GM12878 (cell line): ENCODE measurements at regions not wholly inside any gene's neighbourhood (a gene's known extent, or its start where the extent isn't known, plus 50 kb on each side); places are given as distances from the start of the nearest gene placed in this dataset.

Experiments used
- ATAC-seq: fragments of 200-7000 bp; cut with Tn5 transposase; 3 replicates; pipeline ENCODE4 v1.9.1; 2020; ENCODE audit warnings: mild to moderate bottlenecking, moderate library complexity
- BruUV-seq: library from RNA; stranded (reverse); fragments of 400-500 nt; replicated peaks from 2 replicates; lab custom pipeline; 2021; lab: Mats Ljungman, UMichigan
- CTCF ChIA-PET: fragments of 300-600 bp; sonication (Branson Sonifier 250); formaldehyde crosslinking; extraction: SDS; loops from one replicate; lab custom pipeline; 2021; ENCODE audit warnings: inconsistent platforms; lab: Yijun Ruan, JAX
- POLR2A ChIA-PET: fragments of 350-600 bp; formaldehyde crosslinking; extraction: SDS; loops from one replicate; lab custom pipeline; 2021; ENCODE audit warnings: inconsistent platforms; lab: Charles Lee
- RAD21 ChIA-PET: fragments of 300-600 bp; sonication (Branson Sonifier 250); formaldehyde crosslinking; loops from one replicate; lab custom pipeline; 2023; ENCODE audit warnings: antibody characterized with exemption; ENCODE audit not compliant: unreplicated experiment; lab: Charles Lee
- SMC1A ChIA-PET: fragments of 300-600 bp; sonication (Branson Sonifier 250); formaldehyde crosslinking; loops from one replicate; lab custom pipeline; 2023; ENCODE audit not compliant: unreplicated experiment, uncharacterized antibody; lab: Charles Lee
- DNase-seq: peaks from one replicate; pipeline ENCODE4 v3.0.0-alpha.2; 2011; ENCODE audit warnings: low read depth, low spot score
- FAIRE-seq: peaks from 3 replicates; lab custom pipeline; 2011; peaks lifted over from hg19 to GRCh38; lab: Jason Lieb, UNC
- H2AFZ ChIP-seq: 2 replicates; pipeline ENCODE4 v1.6.0; 2011; ENCODE audit warnings: low read depth, low read length, control low read depth; ENCODE audit not compliant: control insufficient read depth
- H3K27ac ChIP-seq: 2 replicates; pipeline ENCODE4 v1.5.1; 2011; ENCODE audit warnings: control low read depth; ENCODE audit not compliant: control insufficient read depth, insufficient read depth
- H3K27me3 ChIP-seq, 2 experiments: replicated peaks in 1 of 2; 2 replicates each; pipeline versions ENCODE4 v1.6.0 to v1.6.1; 2011; ENCODE audit warnings: low read length in 1 of 2; ENCODE audit not compliant: control insufficient read depth in 2 of 2, insufficient read depth in 2 of 2
- H3K36me3 ChIP-seq, 2 experiments: 2 replicates each; pipeline ENCODE4 v1.5.1; 2011; ENCODE audit warnings: low read length in 1 of 2; ENCODE audit not compliant: control insufficient read depth in 2 of 2, insufficient read depth in 2 of 2
- H3K4me1 ChIP-seq: 2 replicates; pipeline ENCODE4 v1.6.1; 2011; ENCODE audit warnings: mild to moderate bottlenecking, low read length, moderate library complexity, mixed read lengths; ENCODE audit not compliant: control insufficient read depth, insufficient read depth
- H3K4me2 ChIP-seq: 2 replicates; pipeline ENCODE4 v1.6.0; 2011; ENCODE audit warnings: control low read depth; ENCODE audit not compliant: control insufficient read depth, insufficient read depth
- H3K4me3 ChIP-seq: fragments of 200-600 bp; sonication (generic); 2 replicates; pipeline ENCODE4 v1.5.1; 2016
- H3K79me2 ChIP-seq: 2 replicates; pipeline ENCODE4 v1.6.0; 2011; ENCODE audit warnings: low read length; ENCODE audit not compliant: control insufficient read depth, insufficient read depth
- H3K9ac ChIP-seq: 2 replicates; pipeline ENCODE4 v1.8.0; 2011; ENCODE audit warnings: low read length, control low read depth, mixed read lengths; ENCODE audit not compliant: control insufficient read depth, insufficient read depth
- H3K9me3 ChIP-seq: replicated peaks from 3 replicates; pipeline ENCODE4 v1.5.1; 2011; ENCODE audit warnings: mild to moderate bottlenecking, low read length; ENCODE audit not compliant: control insufficient read depth, insufficient read depth
- H4K20me1 ChIP-seq: 2 replicates; pipeline ENCODE4 v1.6.0; 2011; ENCODE audit not compliant: control insufficient read depth, insufficient read depth
- BMI1 ChIP-seq: fragments of 450-650 bp; IDR thresholded peaks from 2 replicates; pipeline ENCODE4 v1.6.1; 2016; ENCODE audit warnings: mild to moderate bottlenecking, moderate library complexity, borderline replicate concordance
- CBFB ChIP-seq: IDR thresholded peaks from 2 replicates; pipeline ENCODE4 v1.6.1; 2016; ENCODE audit warnings: antibody characterized with exemption, low read depth
- CHD1 ChIP-seq: IDR thresholded peaks from 2 replicates; pipeline ENCODE4 v1.6.1; 2012; ENCODE audit warnings: low read depth, low read length, improper control_type of control experiment
- CHD2 ChIP-seq: IDR thresholded peaks from 2 replicates; pipeline ENCODE4 v1.6.1; 2011; ENCODE audit warnings: low read depth, low read length, improper control_type of control experiment, borderline replicate concordance
- DPF2 ChIP-seq: fragments of 450-650 bp; IDR thresholded peaks from 2 replicates; pipeline ENCODE4 v1.6.1; 2017; ENCODE audit warnings: mild to moderate bottlenecking
- GABPA ChIP-seq: IDR thresholded peaks from 2 replicates; pipeline ENCODE4 v1.6.1; 2014; ENCODE audit warnings: antibody characterized with exemption, low read depth, mild to moderate bottlenecking, inconsistent platforms
- IKZF2 ChIP-seq, 2 experiments: fragments of 450-650 bp; IDR thresholded peaks; 2 replicates each; pipeline ENCODE4 v1.6.1; 2017; ENCODE audit warnings: mild to moderate bottlenecking in 2 of 2, moderate library complexity in 2 of 2
- KAT2A ChIP-seq: conservative IDR thresholded peaks from 2 replicates; pipeline ENCODE4 v1.6.1; 2011; ENCODE audit warnings: low read depth, low read length; ENCODE audit not compliant: control insufficient read depth
- NR2C2 ChIP-seq: IDR thresholded peaks from 2 replicates; pipeline ENCODE4 v1.6.1; 2011; ENCODE audit warnings: borderline replicate concordance, low read depth; ENCODE audit not compliant: control insufficient read depth, insufficient read length
- RUNX3 ChIP-seq: IDR thresholded peaks from 2 replicates; pipeline ENCODE4 v1.6.1; 2012; ENCODE audit warnings: low read length, inconsistent platforms
- in situ Hi-C: fragments of 300-500 bp; cut with MboI; formaldehyde crosslinking; loops from 9 replicates; pipeline ENCODE4 v1.14.3; 2018; ENCODE audit warnings: mixed read lengths
- intact Hi-C: fragments of 100-400 bp; cut with micrococcal nuclease; formaldehyde crosslinking; loops from one replicate; pipeline ENCODE4 v1.14.2; 2022; ENCODE audit not compliant: unreplicated experiment
- TF ChIP-seq, protein P1 (sequence below): IDR thresholded peaks from 2 replicates; pipeline ENCODE4 v1.6.1; 2011; ENCODE audit warnings: borderline replicate concordance, low read depth, mild to moderate bottlenecking, moderate library complexity, mixed read lengths, low read length; ENCODE audit not compliant: insufficient read depth; ENCODE audit errors: extremely low read length
- TF ChIP-seq, protein P2 (sequence below): IDR thresholded peaks from 2 replicates; pipeline ENCODE4 v1.6.1; 2012; ENCODE audit warnings: low read length, inconsistent platforms
- TF ChIP-seq, protein P3 (sequence below): IDR thresholded peaks from 2 replicates; pipeline ENCODE4 v1.6.1; 2012; ENCODE audit warnings: low read depth, low read length, improper control_type of control experiment

DNA sequence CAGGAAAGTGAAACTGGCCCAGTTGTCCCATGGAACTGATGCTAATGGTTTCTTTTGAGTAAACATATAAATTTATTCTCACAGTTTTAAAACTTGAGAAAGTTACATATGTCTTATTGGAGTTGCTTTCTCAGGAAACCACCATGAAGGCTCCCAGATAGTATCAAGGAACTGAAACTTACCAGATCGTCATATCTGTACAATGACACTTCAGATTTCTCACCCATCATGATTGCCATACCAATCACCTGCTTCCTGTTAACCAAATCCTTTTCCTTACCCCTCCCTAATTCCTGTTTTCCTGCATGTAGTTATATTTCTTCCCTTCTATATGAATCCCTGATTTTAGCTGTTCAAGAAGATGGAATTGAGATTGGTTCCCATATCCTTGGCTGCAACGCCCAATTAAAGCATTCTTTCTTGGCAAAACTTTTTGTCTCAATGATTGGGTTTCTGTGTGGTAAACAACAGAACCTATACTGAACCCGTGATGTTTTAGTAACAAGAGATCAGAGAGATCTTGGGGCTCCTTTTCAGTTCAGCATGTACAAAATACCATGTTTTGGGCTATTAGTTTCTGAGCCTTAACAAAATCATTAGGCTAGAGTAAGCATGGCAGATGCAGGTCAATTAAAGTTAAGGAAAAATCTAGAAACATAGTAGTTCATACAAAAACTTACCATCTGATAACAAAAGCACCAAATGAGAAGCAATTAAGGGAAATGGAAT is 781.3 kb upstream of the MIR17HG start (continued):
- TF ChIP-seq GABPA: peak; percentile 19; the same call in 1 of the 2 replicates
- peak; percentile 96 to 97 for TF ChIP-seq IKZF2 (IDR thresholded peaks at IDR 0.05)
- TF ChIP-seq BMI1: peak; percentile 69
- TF ChIP-seq RUNX3: peak; percentile 47; the same call in 1 of the 2 replicates
- TF ChIP-seq, protein P1, sequence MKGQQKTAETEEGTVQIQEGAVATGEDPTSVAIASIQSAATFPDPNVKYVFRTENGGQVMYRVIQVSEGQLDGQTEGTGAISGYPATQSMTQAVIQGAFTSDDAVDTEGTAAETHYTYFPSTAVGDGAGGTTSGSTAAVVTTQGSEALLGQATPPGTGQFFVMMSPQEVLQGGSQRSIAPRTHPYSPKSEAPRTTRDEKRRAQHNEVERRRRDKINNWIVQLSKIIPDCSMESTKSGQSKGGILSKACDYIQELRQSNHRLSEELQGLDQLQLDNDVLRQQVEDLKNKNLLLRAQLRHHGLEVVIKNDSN: no peak
- TF ChIP-seq CHD2: no peak
- TF ChIP-seq NR2C2: no peak
- TF ChIP-seq DPF2: peak; percentile 94
- TF ChIP-seq, all 136 proteins: peak for 26

DNA sequence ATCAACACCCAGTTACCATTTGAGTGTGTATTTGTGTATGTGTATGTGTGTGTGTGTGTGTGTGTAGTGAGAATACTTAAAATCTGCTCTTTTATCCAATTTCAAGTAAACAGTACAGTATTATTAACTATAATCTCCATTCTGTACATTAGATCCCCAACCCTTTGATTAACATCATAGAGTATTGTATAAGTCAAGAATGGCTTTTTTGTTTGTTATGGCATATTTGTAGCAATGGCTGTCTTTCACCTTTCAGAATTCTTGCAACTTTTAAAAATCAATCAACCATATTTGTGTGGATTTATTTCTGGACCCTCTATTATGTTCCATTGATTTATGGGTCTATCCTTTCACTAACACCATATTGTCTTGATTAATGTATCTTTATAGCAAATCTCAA is 779.3 kb upstream of the MIR17HG start:
- DNase-seq (no peak), ATAC-seq (no peak)
- no peaks in the 10 kb centered on the region for H3K36me3 ChIP-seq
- H3K4me1 ChIP-seq: no peaks in the 10 kb centered on the region
- in situ Hi-C loops (no loop called here), intact Hi-C loops (no loop called here)
- H3K4me2 ChIP-seq: no peak overlapping the region
- BruUV-seq: no TSS peak
- H2AFZ ChIP-seq: no peak overlapping the region
- RAD21 ChIA-PET: no interaction called here
- TF ChIP-seq, protein P2, sequence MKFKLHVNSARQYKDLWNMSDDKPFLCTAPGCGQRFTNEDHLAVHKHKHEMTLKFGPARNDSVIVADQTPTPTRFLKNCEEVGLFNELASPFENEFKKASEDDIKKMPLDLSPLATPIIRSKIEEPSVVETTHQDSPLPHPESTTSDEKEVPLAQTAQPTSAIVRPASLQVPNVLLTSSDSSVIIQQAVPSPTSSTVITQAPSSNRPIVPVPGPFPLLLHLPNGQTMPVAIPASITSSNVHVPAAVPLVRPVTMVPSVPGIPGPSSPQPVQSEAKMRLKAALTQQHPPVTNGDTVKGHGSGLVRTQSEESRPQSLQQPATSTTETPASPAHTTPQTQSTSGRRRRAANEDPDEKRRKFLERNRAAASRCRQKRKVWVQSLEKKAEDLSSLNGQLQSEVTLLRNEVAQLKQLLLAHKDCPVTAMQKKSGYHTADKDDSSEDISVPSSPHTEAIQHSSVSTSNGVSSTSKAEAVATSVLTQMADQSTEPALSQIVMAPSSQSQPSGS: no peak
- TF ChIP-seq CHD1 (no peak), KAT2A (no peak), CBFB (no peak)
- TF ChIP-seq, protein P3, sequence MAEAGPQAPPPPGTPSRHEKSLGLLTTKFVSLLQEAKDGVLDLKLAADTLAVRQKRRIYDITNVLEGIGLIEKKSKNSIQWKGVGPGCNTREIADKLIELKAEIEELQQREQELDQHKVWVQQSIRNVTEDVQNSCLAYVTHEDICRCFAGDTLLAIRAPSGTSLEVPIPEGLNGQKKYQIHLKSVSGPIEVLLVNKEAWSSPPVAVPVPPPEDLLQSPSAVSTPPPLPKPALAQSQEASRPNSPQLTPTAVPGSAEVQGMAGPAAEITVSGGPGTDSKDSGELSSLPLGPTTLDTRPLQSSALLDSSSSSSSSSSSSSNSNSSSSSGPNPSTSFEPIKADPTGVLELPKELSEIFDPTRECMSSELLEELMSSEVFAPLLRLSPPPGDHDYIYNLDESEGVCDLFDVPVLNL: no peak
- TF ChIP-seq, all 136 proteins: peak for 0
- ChIA-PET CTCF (no interaction called here), POLR2A (no interaction called here), SMC1A (interaction anchor here (1.1 kb wide), 1 partner anchor 17 kb away, joined by 4 read pairs; no protein-coding TSS in a partner anchor)
- no peaks in the 10 kb centered on the region for H4K20me1 ChIP-seq
- FAIRE-seq: no peak
- no peak overlapping the region for H3K9ac ChIP-seq
- no peak overlapping the region for H3K27ac ChIP-seq
- H3K79me2 ChIP-seq: no peaks in the 10 kb centered on the region
- no peak overlapping the region for H3K4me3 ChIP-seq
- no peaks in the 10 kb centered on the region for H3K27me3 ChIP-seq
- H3K9me3 ChIP-seq: no peaks in the 10 kb centered on the region
